ENCODE measurements at regions not wholly inside any gene's neighbourhood (a gene's known extent, or its start where the extent isn't known, plus 50 kb on each side); places are given as distances from the start of the nearest gene placed in this dataset.
"Not testable (repeated sequence)": the region's sequence is repeated elsewhere in the genome, so short reads cannot be mapped to it uniquely, and the experiment has no call there.

DNA sequence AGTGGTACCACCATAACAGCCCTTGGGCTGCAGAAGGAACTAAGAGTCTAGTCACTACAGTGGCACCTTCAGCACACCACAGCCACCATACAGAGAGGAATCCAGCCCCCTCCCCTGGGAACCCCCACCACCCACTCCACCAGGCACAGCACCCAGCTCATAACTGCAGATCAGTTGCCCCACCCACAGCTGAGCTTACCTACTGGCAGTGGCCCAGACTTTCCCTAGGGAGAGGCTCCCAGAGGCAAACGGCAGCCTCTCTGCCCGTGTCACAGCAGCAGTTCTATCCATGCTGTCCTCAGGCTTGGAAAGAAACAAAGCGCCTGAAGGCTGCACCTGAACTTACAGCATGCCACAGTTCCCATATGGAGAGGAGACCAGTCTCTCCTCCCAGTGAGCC, 372.3 kb downstream of the OR4F29 start:
- not testable (repeated sequence) for TF ChIP-seq POLR2AphosphoS5 (IDR thresholded peaks at IDR 0.05; ENCODE audit: low read depth, low read length); YY1 (IDR thresholded peaks at IDR 0.05; ENCODE audit: extremely low read depth, insufficient replicate concordance, low read depth, low read length); JUND (IDR thresholded peaks at IDR 0.05); EZH2 (IDR thresholded peaks at IDR 0.05); SRF (IDR thresholded peaks at IDR 0.05; ENCODE audit: low read depth); SIN3A (IDR thresholded peaks at IDR 0.05; ENCODE audit: low read depth); POLR2A (IDR thresholded peaks at IDR 0.05; ENCODE audit: borderline replicate concordance, extremely low read depth, insufficient read depth, insufficient read length); EZH2phosphoT487 (IDR thresholded peaks at IDR 0.05; ENCODE audit: borderline replicate concordance); SP1 (IDR thresholded peaks at IDR 0.05; ENCODE audit: low read depth); CBX3 (IDR thresholded peaks at IDR 0.05; ENCODE audit: low read depth); ZFX (IDR thresholded peaks at IDR 0.05); CEBPB (IDR thresholded peaks at IDR 0.05; ENCODE audit: low read depth)
- TF ChIP-seq, protein P1, sequence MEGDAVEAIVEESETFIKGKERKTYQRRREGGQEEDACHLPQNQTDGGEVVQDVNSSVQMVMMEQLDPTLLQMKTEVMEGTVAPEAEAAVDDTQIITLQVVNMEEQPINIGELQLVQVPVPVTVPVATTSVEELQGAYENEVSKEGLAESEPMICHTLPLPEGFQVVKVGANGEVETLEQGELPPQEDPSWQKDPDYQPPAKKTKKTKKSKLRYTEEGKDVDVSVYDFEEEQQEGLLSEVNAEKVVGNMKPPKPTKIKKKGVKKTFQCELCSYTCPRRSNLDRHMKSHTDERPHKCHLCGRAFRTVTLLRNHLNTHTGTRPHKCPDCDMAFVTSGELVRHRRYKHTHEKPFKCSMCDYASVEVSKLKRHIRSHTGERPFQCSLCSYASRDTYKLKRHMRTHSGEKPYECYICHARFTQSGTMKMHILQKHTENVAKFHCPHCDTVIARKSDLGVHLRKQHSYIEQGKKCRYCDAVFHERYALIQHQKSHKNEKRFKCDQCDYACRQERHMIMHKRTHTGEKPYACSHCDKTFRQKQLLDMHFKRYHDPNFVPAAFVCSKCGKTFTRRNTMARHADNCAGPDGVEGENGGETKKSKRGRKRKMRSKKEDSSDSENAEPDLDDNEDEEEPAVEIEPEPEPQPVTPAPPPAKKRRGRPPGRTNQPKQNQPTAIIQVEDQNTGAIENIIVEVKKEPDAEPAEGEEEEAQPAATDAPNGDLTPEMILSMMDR (IDR thresholded peaks at IDR 0.05 in 2 of 3, conservative IDR thresholded peaks at IDR 0.05 in 1 of 3; ENCODE audit: borderline replicate concordance in 1 of 3, insufficient read depth in 1 of 3, low read depth in 2 of 3, low read length in 2 of 3): not testable (repeated sequence)
- TF ChIP-seq, protein P2, sequence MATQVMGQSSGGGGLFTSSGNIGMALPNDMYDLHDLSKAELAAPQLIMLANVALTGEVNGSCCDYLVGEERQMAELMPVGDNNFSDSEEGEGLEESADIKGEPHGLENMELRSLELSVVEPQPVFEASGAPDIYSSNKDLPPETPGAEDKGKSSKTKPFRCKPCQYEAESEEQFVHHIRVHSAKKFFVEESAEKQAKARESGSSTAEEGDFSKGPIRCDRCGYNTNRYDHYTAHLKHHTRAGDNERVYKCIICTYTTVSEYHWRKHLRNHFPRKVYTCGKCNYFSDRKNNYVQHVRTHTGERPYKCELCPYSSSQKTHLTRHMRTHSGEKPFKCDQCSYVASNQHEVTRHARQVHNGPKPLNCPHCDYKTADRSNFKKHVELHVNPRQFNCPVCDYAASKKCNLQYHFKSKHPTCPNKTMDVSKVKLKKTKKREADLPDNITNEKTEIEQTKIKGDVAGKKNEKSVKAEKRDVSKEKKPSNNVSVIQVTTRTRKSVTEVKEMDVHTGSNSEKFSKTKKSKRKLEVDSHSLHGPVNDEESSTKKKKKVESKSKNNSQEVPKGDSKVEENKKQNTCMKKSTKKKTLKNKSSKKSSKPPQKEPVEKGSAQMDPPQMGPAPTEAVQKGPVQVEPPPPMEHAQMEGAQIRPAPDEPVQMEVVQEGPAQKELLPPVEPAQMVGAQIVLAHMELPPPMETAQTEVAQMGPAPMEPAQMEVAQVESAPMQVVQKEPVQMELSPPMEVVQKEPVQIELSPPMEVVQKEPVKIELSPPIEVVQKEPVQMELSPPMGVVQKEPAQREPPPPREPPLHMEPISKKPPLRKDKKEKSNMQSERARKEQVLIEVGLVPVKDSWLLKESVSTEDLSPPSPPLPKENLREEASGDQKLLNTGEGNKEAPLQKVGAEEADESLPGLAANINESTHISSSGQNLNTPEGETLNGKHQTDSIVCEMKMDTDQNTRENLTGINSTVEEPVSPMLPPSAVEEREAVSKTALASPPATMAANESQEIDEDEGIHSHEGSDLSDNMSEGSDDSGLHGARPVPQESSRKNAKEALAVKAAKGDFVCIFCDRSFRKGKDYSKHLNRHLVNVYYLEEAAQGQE (IDR thresholded peaks at IDR 0.05; ENCODE audit: low read depth): not testable (repeated sequence)

Measured in HCT116 (cell line).